ENCODE measurements at regions not wholly inside any gene's neighbourhood (a gene's known extent, or its start where the extent isn't known, plus 50 kb on each side); places are given as distances from the start of the nearest gene placed in this dataset.

- no peak for TF ChIP-seq CTCF (conservative IDR thresholded peaks at IDR 0.05; ENCODE audit: low read depth, low read length)
- TF ChIP-seq MAZ (IDR thresholded peaks at IDR 0.05; ENCODE audit: borderline replicate concordance, low read depth, low read length), result no peak
- no peak for TF ChIP-seq RFX5 (IDR thresholded peaks at IDR 0.05; ENCODE audit: low read depth, low read length)
Observed at GRCh38 chr13:104466016-104466415, 1399.8 kb upstream of the SLC10A2 start.

Data from IMR-90 (cell line).